ENCODE measurements at regions not wholly inside any gene's neighbourhood (a gene's known extent, or its start where the extent isn't known, plus 50 kb on each side); places are given as distances from the start of the nearest gene placed in this dataset.

GRCh38 chr9:78605041-78606000 lies 308.4 kb downstream of the PSAT1 start:
- DNase-seq (ENCODE audit: low spot score): no peak

- no peak for DNase-seq (ENCODE audit: low spot score)
Measured at GRCh38 chr9:78606001-78606379, 309.1 kb downstream of the PSAT1 start.

- no peak for DNase-seq (ENCODE audit: low spot score)
Measured at GRCh38 chr9:78607853-78608252, 310.9 kb downstream of the PSAT1 start.

DNA sequence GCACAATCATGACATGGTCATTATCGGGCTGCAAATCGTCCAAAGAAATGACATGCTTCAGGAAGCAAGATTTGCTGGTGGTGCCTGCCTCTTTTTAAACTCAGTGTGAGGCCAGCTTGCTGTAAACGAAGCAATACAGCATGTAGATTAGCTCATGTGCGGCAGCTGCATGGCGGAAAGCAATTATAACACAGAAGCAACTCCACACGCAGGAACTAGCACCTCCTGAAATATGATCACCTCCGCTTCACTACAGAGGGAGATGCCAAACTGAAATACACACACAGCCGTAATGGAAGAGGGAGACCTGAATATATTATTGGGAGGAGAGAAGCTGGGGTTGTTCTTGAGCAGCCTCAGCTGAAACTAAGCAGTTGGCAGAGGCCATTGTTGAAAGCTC lies 312.5 kb downstream of the PSAT1 start:
- no peak for DNase-seq (ENCODE audit: low spot score)

DNA sequence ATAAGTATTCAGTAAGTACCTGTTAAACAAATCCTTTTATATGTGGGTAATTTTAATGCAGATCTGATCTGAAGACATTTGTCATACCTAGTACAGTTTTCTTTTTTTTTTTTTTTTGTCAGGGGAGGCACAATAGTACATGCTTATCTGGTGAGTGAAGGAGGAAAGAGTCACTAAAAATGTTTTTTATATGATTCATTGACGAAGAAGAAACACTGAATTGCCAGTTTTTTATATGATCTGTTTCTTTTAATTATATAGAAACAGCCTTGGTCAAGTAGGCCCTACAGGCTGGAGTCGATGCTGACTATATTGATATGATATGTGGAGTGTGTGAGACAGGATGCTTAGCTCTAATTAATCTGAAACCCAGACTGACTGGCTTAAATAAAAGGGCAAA lies 315.2 kb downstream of the PSAT1 start:
- no peak for DNase-seq (ENCODE audit: low spot score)

DNA sequence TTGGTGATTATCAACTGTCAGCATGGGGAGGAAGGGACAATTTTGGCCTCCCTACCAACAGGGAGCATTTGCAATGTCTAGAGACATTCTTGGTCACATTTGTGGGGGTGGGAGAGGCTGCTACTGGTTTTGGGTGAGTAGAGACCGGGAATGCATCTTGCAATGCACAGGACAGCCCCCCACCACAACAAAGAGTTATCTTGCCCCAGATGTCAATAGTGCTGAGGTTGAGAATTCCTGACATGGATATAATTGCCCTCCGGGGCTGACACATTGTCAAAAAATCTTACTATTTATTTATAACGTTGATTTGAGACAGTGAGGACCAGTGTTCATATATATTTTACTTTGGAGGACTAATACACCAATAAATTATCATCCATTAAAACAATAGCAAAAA lies 316.1 kb downstream of the PSAT1 start:
- no peak for DNase-seq (ENCODE audit: low spot score)

DNA sequence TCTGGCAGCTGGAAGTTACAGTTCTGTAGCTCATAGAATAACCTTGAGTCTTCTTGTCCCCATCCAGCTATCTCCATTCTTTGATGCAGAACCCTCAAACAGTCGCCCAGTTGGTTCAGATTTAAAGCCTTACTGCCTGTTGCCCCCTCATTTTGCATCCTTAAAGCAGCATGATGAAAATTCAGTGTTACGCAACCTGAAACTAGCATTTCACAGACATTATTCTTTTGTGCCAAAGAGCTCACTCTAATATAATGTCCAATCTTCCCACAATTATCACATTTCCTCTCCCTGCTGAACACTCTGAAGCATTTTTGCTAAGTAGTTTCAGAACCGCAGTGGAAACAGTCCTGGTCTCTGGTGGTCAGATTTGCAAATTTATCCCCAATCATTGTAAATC lies 318.0 kb downstream of the PSAT1 start:
- DNase-seq (ENCODE audit: low spot score): no peak

DNA sequence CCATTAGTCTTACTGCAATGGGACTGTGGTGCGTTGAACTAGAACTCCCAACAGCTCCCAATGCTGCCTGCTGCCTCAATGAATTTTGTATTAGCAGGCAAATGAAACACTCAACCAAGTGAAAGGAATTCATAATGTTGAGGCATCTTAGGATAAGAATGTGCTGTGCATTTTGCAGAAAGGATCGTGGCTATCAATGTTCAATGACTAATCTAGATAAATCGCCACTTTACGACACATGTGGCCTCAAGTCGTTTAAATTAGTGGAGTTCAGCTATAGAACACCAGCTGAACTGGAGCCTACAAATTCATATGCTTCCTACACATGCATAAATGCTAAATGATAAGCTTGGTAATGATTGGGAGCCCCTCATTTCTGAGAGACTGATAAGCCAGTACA lies 318.4 kb downstream of the PSAT1 start:
- DNase-seq (ENCODE audit: low spot score): no peak

GRCh38 chr9:78618735-78619134 lies 321.8 kb downstream of the PSAT1 start:
- DNase-seq (ENCODE audit: low spot score): no peak

- no peak for DNase-seq (ENCODE audit: low spot score)
Measured at GRCh38 chr9:78620303-78620702, 323.4 kb downstream of the PSAT1 start.

DNA sequence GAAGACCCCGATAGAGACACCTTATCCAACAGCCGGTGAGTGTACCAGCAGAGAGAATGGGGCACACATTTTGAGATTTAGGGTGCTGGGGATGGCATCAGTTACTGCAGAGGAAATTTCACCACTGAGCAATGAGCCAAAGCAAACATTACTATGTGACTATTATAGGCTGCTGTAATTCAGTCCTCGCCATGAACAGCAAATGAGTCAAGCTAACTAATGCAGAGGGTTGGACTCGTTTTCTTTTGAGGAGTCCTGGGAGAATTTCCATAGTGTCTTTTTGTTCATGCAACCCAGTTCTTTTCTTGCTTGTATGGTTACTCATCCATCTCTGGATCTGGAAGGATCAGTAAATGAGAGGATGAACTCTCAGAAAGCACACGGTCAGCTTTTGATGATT lies 323.8 kb downstream of the PSAT1 start:
- no peak for DNase-seq (ENCODE audit: low spot score)

DNA sequence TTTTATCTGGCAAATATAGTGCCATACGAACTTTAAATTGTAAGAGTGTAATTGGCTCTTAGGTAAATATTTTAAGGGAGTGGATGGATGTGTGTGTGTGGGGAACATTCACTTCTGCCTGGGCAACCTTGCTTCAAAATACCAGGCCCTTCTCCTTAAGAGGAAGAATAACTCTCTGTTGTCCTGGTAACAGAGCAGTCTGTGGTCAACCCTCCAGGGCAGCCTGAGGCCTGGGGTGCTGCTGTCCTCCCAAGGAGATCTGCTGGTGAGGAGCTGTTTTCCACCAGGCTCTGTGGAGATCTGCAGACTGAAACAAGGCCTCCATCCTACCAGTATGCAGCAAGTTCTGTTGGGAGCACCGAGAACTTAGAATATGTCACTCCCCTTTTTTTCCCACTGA lies 325.2 kb downstream of the PSAT1 start:
- no peak for DNase-seq (ENCODE audit: low spot score)

- DNase-seq (ENCODE audit: low spot score): no peak
Measured at GRCh38 chr9:78626971-78627370, 330.0 kb downstream of the PSAT1 start.

GRCh38 chr9:78630966-78631365 lies 334.0 kb downstream of the PSAT1 start:
- DNase-seq (ENCODE audit: low spot score): no peak

DNA sequence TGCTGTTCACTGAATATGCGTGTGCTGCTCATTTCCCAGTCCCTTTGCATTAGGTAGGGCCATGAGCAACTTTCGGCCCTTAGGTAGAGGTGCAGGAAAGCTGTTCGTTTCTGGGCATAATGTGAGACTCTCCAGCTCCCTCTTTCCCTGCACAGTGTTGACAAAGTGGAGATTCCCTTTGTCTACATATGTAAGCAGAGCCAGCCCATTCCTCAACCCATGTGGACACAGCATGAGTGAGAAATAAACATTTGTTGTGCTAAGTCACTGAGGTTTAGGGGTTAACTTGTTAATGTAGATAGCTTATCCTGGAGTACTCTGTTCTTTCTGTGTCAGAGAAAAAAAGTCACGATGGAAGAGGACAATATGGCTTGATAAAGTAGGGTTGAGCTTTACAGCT lies 343.8 kb downstream of the PSAT1 start:
- no peak for DNase-seq (ENCODE audit: low spot score)

- DNase-seq (ENCODE audit: low spot score): no peak
Measured at GRCh38 chr9:78644359-78644758, 347.4 kb downstream of the PSAT1 start.

- DNase-seq (ENCODE audit: low spot score): no peak
Measured at GRCh38 chr9:78654324-78654723, 357.4 kb downstream of the PSAT1 start.

DNA sequence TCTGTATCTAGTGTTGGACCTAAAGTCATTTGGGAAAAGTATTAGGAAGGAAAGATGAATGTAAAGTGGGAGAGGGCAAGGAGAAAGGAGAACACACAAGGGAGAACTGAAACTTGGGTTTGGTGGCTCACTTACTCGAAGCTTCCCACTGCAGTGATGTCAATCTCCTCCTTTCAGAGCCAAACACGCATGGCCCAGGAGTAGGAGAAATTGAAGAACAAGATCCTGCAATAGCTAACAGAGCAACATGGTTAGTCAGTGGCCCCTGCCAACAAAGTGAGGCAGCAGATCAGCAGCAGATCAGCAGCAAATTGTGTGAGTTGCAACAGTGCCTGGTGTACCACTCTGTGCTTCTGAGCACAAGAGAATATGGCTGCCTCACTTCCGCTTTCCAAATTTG lies 366.4 kb downstream of the PSAT1 start:
- DNase-seq (ENCODE audit: low spot score): no peak

GRCh38 chr9:78664370-78664769 lies 367.4 kb downstream of the PSAT1 start:
- no peak for DNase-seq (ENCODE audit: low spot score)

DNA sequence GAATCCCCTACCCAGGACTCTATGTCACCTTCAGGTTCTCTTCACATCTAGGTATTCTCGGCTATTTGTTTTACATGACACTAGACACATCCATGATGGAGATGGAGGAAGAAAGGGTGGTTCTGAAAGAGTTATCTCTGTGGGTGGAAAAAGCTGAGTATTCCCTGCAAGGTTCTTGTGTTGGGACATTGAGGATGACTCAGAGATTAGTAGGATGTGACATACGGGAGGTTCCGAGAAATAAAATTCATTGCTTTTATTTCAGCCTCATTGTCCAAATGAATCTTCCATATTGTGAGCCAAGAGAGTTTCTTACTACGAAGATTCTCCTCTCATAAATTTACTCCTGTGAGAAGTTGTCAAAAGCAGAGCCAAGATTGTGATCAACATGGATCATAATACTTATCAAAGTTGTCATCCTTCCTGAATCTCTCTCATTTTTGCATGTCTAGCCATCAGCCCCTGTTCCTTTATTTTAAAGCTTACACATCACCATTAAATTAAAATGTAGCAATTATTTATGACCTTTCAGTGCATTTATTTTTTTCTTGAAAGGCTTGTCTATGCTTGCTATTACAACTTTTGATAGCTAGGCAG lies 370.0 kb downstream of the PSAT1 start:
- DNase-seq (ENCODE audit: low spot score): no peak

DNA sequence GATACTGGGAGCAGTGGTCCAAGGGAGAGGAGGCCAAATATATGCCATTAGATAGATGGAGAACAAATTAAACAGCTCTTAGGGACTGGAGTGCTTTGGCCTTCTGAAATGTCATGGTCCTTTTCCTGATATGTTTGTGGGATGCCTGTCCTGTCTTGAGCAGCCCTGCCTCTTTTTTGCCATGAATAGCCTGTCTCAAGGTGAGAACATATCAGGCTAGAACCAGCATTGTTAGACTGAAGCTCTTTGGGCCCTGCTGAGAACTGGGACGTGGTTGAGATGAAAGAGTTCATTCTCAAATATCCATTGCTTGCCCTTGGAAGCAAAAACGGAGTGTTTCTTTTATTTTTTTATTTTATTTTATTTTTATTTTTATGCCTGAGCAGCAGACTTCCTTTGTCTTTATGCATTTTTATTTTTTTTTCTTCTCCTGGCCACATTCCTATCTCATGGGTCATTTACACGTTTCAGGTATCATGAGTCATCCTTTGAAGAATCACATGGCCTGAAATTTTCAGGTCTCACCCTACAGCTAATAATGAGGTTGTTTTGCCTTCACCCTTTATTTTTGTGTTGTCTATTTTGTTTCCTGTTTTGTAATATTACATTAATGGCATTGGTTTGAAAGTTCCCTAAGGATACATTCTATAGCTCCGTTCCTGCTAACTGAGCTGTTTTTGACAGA lies 371.4 kb downstream of the PSAT1 start:
- DNase-seq (ENCODE audit: low spot score): no peak

DNA sequence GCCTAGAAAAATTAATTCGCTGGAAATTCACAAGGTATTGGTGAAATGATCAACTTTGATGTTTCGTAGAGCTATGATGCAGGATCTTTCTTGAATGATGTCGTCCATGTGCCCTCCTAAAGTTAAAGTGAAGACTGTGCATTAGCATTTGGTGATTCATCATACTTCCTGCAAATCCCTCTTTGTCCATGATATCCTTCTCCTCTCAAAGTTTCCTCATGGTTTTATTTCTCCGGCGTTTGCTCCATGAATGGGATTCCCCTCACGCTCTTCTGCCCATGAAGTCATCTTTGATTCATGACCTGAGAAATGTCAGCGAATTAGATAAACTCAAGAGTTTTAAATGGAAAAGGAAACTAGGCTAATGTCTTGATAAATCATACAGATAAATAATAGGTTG lies 372.7 kb downstream of the PSAT1 start:
- DNase-seq (ENCODE audit: low spot score): no peak

DNA sequence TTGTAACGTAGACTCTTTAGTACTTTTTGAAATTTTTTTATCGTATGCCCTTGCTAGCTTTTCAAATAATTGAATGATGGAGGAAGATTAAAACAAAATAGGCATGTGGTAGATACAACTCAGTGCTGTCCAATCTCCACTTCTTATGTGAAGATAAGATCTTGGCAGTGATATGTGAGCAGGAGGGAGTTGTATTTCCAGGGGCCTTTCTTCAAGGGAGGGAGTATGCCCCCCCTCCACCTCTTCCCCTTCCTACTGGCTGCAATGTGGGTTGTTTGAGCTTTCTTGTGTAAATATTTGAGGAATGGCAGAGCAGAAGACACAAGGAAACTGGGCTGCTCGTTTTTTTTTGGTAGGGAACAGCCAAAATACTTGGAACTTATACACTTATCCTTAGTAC lies 374.9 kb downstream of the PSAT1 start:
- DNase-seq (ENCODE audit: low spot score): no peak
